ENCODE measurements at regions not wholly inside any gene's neighbourhood (a gene's known extent, or its start where the extent isn't known, plus 50 kb on each side); places are given as distances from the start of the nearest gene placed in this dataset.

DNA sequence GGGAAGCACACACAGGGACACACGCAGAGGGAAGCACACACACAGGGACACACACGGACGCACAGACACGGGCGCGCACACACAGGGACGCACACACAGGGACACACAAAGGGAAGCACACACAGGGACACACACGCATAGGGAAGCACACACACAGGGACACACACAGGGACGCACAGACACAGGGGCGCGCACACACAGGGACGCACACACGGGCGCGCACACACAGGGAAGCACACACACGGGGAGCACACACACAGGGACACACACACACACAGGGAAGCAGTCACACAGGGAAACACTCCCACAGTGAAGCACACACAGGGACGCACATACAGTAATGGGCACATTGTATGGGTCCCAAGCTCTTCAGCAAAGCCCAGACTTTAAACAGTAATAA lies 685.3 kb downstream of the TRIML1 start:
- TF ChIP-seq, protein P1, sequence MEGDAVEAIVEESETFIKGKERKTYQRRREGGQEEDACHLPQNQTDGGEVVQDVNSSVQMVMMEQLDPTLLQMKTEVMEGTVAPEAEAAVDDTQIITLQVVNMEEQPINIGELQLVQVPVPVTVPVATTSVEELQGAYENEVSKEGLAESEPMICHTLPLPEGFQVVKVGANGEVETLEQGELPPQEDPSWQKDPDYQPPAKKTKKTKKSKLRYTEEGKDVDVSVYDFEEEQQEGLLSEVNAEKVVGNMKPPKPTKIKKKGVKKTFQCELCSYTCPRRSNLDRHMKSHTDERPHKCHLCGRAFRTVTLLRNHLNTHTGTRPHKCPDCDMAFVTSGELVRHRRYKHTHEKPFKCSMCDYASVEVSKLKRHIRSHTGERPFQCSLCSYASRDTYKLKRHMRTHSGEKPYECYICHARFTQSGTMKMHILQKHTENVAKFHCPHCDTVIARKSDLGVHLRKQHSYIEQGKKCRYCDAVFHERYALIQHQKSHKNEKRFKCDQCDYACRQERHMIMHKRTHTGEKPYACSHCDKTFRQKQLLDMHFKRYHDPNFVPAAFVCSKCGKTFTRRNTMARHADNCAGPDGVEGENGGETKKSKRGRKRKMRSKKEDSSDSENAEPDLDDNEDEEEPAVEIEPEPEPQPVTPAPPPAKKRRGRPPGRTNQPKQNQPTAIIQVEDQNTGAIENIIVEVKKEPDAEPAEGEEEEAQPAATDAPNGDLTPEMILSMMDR (IDR thresholded peaks at IDR 0.05; ENCODE audit: low read length): no peak
- TF ChIP-seq EZH2 (optimal IDR thresholded peaks at IDR 0.05; ENCODE audit: low read depth, low read length) (no peak), EZH2phosphoT487 (IDR thresholded peaks at IDR 0.05; ENCODE audit: low read length) (no peak)
